ENCODE measurements at regions not wholly inside any gene's neighbourhood (a gene's known extent, or its start where the extent isn't known, plus 50 kb on each side); places are given as distances from the start of the nearest gene placed in this dataset.

- H2AFZ ChIP-seq (ENCODE audit: control insufficient read depth, low read length) = no peak overlapping the region
Measured at GRCh38 chr18:70448588-70448987, 159.7 kb downstream of the SOCS6 start.

GRCh38 chr18:70446063-70446462 lies 157.2 kb downstream of the SOCS6 start:
- no peaks in the 10 kb centered on the region for H3K9me1 ChIP-seq (ENCODE audit: control insufficient read depth, extremely low read depth, insufficient read depth, low read length)
- H3K36me3 ChIP-seq (ENCODE audit: control insufficient read depth in 2 of 2, extremely low read depth in 1 of 2, insufficient read depth in 2 of 2, low read length in 2 of 2) = no peaks in the 10 kb centered on the region
- H4K20me1 ChIP-seq (ENCODE audit: control insufficient read depth, extremely low read depth, insufficient read depth, low read length) = no peaks in the 10 kb centered on the region
- H3K27me3 ChIP-seq (ENCODE audit: control insufficient read depth, extremely low read depth, insufficient read depth, low read length) = no peaks in the 10 kb centered on the region
- H3K9me3 ChIP-seq (ENCODE audit: control insufficient read depth, low read depth, low read length) = peaks cover 7% of the 10 kb centered on the region
- H3K27ac ChIP-seq (ENCODE audit: control insufficient read depth, insufficient read depth, low read length) = no peak overlapping the region
- H3K4me2 ChIP-seq (ENCODE audit: control insufficient read depth, extremely low read depth, insufficient read depth, low read depth, low read length) = no peak overlapping the region
- no peaks in the 10 kb centered on the region for H3K4me1 ChIP-seq (ENCODE audit: control insufficient read depth, extremely low read depth, insufficient read depth, low read length)
- no peak overlapping the region for H3K4me3 ChIP-seq (ENCODE audit: control insufficient read depth in 2 of 3, extremely low read depth in 1 of 3, insufficient read depth in 2 of 3, low read depth in 1 of 3, low read length in 3 of 3)
- H2AFZ ChIP-seq (ENCODE audit: control insufficient read depth, low read length) = no peak overlapping the region
- no peak for TF ChIP-seq CTCF (optimal IDR thresholded peaks at IDR 0.05 in 1 of 3, IDR thresholded peaks at IDR 0.05 in 1 of 3, conservative IDR thresholded peaks at IDR 0.05 in 1 of 3; ENCODE audit: extremely low read depth in 1 of 3, insufficient read depth in 2 of 3, low read length in 3 of 3)
- H3K9ac ChIP-seq (ENCODE audit: control insufficient read depth, extremely low read depth, insufficient read depth, low read length) = no peak overlapping the region
- H3K79me2 ChIP-seq (ENCODE audit: control insufficient read depth, insufficient read depth, low read length) = no peaks in the 10 kb centered on the region
- FAIRE-seq (no peak), DNase-seq (ENCODE audit: low read depth, low spot score) (no peak)
- dilution Hi-C loops (cut with MboI; ENCODE audit: extremely low pct_ligation_motif_present, low sequenced_read_pairs) = loop anchor here (25.0 kb wide), 1 partner anchor 234 kb away; the partner anchor contains the start of gene RTTN

More at GRCh38 chr18:70448588-70448987, 159.7 kb downstream of the SOCS6 start:
- no peaks in the 10 kb centered on the region for H3K9me3 ChIP-seq (ENCODE audit: control insufficient read depth, low read depth, low read length)
- H3K27ac ChIP-seq (ENCODE audit: control insufficient read depth, insufficient read depth, low read length) = no peak overlapping the region
- FAIRE-seq = no peak
- H3K79me2 ChIP-seq (ENCODE audit: control insufficient read depth, insufficient read depth, low read length) = no peaks in the 10 kb centered on the region
- H3K27me3 ChIP-seq (ENCODE audit: control insufficient read depth, extremely low read depth, insufficient read depth, low read length) = no peaks in the 10 kb centered on the region
- H3K4me2 ChIP-seq (ENCODE audit: control insufficient read depth, extremely low read depth, insufficient read depth, low read depth, low read length) = no peak overlapping the region
- no peaks in the 10 kb centered on the region for H3K9me1 ChIP-seq (ENCODE audit: control insufficient read depth, extremely low read depth, insufficient read depth, low read length)
- no peak overlapping the region for H3K9ac ChIP-seq (ENCODE audit: control insufficient read depth, extremely low read depth, insufficient read depth, low read length)
- no peak overlapping the region for H3K4me3 ChIP-seq (ENCODE audit: control insufficient read depth in 2 of 3, extremely low read depth in 1 of 3, insufficient read depth in 2 of 3, low read depth in 1 of 3, low read length in 3 of 3)
- dilution Hi-C loops (cut with MboI; ENCODE audit: extremely low pct_ligation_motif_present, low sequenced_read_pairs) = loop anchor here (25.0 kb wide), 1 partner anchor 236 kb away; the partner anchor contains the start of gene RTTN
- H4K20me1 ChIP-seq (ENCODE audit: control insufficient read depth, extremely low read depth, insufficient read depth, low read length) = no peaks in the 10 kb centered on the region
- DNase-seq (ENCODE audit: low read depth, low spot score) = no peak
- TF ChIP-seq CTCF (optimal IDR thresholded peaks at IDR 0.05 in 1 of 3, IDR thresholded peaks at IDR 0.05 in 1 of 3, conservative IDR thresholded peaks at IDR 0.05 in 1 of 3; ENCODE audit: extremely low read depth in 1 of 3, insufficient read depth in 2 of 3, low read length in 3 of 3) (no peak), EZH2 (IDR thresholded peaks at IDR 0.05; ENCODE audit: low read length) (no peak)
- no peaks in the 10 kb centered on the region for H3K36me3 ChIP-seq (ENCODE audit: control insufficient read depth in 2 of 2, extremely low read depth in 1 of 2, insufficient read depth in 2 of 2, low read length in 2 of 2)
- no peaks in the 10 kb centered on the region for H3K4me1 ChIP-seq (ENCODE audit: control insufficient read depth, extremely low read depth, insufficient read depth, low read length)
